Skin epidermis (tissue), 12 donors: ENCODE measurements at regions not wholly inside any gene's neighbourhood (a gene's known extent, or its start where the extent isn't known, plus 50 kb on each side); places are given as distances from the start of the nearest gene placed in this dataset.

Experiments used
- H3K27ac ChIP-seq, 21 experiments: fragments of 200-600 bp; sonication (generic) in 11 of 21; one replicate each; pipeline ENCODE4 v1.5.0; 2020; ENCODE audit warnings: mild to moderate bottlenecking in 3 of 21, inconsistent platforms in 2 of 21, moderate library complexity in 2 of 21
- H3K4me3 ChIP-seq, 7 experiments: fragments of 200-600 bp; sonication (generic) in 2 of 7; one replicate each; pipeline ENCODE4 v1.5.0; 2020; ENCODE audit warnings: inconsistent platforms in 2 of 7, mild to moderate bottlenecking in 2 of 7, moderate library complexity in 1 of 7

DNA sequence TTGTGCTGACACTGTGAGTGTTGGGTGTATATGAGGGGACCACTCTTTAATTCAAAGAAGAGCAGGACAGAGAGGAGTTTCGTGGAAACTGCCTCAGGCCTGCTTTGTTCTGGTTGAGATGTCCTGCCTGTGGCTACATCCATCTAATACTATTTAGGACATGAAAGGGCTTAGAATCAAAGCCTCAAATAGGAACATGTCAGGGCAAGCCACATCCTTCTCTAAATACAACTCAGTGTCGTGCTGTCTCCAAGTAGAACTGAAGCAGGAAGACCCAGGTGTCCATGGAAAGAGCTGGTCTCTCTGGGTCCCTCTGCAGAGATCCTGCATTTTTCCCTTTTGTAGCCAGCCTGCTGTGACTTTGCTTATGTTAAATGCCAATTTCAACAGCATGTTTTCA is 156.2 kb upstream of the UMPS start:
- Histone ChIP-seq H3K4me3 (no peak overlapping the region), H3K27ac (no peak overlapping the region)

DNA sequence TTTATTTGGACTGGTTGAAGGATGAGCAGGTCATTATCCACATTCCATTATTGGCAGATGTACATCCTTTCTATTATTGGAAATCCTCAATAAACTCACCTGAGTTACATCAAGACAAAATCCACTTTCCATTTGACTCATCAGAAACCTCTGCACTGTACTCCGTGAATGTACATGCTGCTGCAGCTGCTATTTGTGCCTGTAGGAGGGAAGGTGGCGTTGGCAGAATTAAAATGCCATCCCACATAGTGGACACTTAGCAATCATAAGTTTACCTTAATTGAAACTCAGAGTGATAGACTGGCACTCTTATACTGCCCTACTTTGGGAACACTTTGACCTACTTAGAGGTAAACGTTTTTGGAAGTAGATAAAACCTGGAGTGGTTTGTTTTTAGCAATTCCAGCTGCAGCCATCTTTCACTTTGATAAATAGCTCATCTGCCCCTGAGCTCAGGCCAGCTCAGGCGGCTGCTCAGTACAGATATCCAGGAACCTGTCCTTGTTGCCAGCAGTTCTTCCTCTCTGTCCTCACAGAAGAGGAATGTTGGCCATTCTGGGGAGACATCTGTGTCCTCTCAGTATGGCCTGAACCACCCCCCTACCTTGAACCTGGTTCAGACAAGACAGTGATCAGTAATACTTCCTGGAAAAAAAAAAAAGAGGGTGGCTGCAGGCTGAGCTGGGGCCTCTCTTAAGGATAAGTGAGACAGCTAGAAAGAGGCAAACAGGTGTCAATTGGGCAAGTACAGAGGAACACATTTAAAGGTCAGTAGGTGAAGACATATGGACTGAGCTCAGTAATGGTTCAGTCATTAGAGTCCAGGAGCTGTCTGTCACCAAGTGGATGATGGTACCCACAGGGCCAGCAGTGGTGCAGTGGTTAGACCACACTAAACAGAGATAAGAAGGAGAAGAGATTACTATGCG is 153.4 kb upstream of the UMPS start:
- no peak overlapping the region for H3K27ac ChIP-seq

DNA sequence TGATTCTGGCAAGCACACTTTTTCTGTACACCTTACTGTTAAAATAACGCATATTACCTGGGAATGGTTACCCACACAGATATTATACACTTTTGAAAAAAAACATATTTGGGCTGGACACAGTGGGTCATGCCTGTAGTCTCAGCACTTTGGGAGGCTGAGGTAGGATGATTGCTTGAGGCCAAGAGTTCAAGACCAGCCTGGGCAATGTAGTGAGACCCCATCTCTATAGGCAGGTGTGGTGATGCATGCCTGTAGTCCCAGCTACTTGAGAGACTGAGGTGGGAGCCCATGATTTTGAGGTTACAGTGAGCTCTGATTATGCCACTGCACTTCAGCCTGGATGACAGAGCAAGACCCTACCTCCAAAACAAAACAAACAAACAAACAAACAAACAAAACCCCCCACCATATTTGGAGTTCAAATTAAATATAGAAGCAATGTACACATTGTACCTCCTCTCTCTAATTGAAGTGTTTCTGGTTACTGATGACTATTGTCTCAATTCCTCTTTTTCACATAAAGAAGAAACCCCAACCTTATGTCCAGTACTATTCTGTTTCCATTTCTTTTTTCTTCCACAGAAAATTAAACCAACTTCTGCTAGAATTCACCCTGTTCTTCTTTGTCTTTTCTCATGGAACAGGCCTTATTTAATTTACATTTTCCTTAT is 152.6 kb upstream of the UMPS start:
- Histone ChIP-seq H3K27ac (no peak overlapping the region), H3K4me3 (no peak overlapping the region)

More for the DNA sequence above, 153.4 kb upstream of the UMPS start:
- no peak overlapping the region for H3K4me3 ChIP-seq

DNA sequence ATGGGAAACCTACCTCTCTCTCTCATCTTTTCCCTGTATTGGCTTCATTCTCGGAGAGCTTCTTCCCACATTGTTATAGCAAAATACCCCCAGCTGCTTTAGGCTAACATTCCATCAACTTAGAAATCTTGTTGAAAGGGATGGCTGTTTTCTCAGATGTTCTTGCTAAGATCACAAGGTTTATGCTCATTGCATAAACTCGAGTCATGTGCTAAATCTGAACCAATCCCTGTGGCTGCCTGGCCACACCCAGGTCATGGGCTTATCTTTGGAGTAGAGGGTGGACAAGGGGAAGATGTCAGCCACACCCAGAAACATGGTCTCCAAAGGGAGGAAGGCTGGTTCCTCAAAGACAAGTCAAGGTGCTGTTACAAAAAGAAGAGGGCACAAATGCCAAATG is 150.6 kb upstream of the UMPS start:
- H3K4me3 ChIP-seq, result no peak overlapping the region
- no peak overlapping the region for H3K27ac ChIP-seq

DNA sequence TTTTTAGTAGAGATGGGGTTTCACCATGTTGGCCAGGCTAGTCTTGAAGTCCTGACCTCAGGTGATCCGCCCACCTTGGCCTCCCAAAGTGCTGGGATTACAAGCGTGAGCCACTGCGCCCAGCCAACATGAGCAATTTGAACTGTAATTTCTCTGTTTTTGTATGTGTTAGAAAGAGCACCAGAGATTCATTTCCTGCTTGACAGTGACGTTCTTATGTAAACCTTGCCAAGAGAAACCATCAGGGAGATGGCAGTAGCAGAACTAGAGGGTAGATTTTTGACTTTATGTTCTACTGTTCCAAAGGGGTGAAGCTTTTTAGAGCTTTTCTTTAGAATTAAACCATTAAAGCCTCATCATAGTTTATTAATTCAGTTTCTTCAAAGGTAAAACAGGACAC is 148.1 kb upstream of the UMPS start:
- no peak overlapping the region for H3K4me3 ChIP-seq
- H3K27ac ChIP-seq, result no peak overlapping the region

DNA sequence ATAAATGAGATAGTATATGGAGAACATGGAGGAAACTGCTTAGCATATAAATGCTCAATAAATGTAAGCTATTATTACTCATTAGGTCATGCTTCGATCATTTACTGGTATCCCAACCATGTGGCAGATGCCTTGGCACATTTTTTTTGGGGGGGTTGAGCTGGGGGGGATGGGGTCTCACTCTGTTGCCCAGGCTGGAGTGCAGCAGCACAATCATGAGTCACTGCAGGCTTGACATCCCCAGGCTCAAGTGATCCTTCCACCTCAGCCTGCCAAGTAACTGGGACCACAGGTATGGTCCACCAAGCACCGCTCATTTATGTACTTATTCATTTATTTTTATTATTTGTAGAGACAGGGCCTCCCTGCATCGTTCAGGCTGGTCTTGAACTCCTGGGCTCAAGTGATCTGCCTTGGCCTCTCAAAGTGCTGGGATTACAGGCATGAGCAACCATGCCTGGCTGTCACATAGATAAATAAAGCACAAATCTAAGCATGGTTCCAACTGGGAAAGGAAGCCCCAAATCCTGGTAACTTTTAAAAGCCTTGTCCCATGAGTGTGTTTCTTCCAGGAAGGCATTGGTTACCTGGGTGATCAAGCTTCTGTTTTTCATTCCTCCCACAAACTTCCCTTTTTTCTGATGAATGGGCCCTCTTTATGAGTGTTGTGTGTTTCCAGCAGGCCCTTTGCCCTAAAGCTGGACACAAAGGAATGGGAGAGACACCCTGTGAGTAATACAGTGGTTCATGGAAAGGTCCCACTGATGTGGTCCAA is 147.4 kb upstream of the UMPS start:
- H3K27ac ChIP-seq, result no peak overlapping the region
- H3K4me3 ChIP-seq, result no peak overlapping the region

DNA sequence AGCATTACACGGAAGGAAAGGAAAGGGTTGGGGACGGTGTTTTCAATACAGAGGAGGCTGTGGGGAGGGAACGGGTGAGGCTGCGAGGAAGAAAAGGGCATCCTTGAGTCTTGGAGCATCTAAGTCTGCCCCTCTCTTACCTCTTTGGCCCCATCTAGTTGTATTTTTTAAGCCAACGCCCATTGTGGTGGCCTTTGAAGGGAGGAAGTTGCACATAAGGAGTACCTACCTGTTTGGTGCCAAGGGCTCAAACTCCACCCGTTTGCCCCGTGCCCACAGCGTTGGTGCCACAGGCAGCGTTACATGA is 146.1 kb upstream of the UMPS start:
- peak overlapping the region; percentile 26 to 46 (median 33) for H3K4me3 ChIP-seq
- H3K27ac ChIP-seq, result peak overlapping the region in 5 of 21 experiments; percentile 4 to 80 (median 29)

DNA sequence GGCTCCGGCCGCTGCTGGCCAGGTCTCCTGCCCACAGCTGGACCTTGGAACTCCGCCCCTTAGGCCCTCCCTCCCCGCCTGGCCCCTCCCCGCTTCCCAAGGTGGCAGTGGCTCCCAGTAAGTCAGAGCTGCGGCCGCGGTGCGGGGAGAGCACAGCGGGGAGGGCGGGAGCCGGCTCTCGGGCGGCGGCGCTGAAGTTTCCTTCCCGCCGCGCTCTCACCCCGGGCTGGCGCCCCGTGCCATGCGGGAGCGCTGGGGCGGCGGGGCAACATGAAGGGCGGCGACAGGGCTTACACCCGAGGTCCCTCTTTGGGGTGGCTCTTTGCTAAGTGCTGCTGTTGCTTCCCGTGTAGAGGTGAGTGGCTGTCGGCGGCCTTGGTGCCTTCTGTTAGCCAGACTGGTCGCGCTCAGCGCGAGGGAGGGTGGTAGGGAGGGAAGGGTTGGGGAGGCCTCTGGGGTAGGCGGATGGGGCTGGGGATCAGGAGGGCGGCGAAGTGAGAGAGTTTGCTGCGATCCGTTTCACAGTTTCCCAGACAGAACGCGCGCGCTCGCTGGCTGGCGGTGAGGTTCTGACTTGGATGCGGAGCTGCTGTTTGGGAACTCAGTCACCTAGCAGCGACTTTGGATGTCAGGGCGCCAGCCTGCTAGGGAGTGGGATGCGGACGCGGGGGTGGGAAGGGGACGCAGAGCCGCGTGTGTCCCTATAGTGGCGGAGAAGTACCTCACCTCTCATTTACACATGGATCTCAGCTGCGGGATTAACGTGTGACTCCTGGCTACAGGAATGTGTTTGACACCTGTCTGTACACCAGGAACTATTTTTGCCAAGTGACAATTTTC is 145.5 kb upstream of the UMPS start:
- H3K4me3 ChIP-seq, result peak overlapping the region; percentile 26 to 46 (median 33)
- H3K27ac ChIP-seq, result peak overlapping the region in 6 of 21 experiments; percentile 4 to 80 (median 24)

DNA sequence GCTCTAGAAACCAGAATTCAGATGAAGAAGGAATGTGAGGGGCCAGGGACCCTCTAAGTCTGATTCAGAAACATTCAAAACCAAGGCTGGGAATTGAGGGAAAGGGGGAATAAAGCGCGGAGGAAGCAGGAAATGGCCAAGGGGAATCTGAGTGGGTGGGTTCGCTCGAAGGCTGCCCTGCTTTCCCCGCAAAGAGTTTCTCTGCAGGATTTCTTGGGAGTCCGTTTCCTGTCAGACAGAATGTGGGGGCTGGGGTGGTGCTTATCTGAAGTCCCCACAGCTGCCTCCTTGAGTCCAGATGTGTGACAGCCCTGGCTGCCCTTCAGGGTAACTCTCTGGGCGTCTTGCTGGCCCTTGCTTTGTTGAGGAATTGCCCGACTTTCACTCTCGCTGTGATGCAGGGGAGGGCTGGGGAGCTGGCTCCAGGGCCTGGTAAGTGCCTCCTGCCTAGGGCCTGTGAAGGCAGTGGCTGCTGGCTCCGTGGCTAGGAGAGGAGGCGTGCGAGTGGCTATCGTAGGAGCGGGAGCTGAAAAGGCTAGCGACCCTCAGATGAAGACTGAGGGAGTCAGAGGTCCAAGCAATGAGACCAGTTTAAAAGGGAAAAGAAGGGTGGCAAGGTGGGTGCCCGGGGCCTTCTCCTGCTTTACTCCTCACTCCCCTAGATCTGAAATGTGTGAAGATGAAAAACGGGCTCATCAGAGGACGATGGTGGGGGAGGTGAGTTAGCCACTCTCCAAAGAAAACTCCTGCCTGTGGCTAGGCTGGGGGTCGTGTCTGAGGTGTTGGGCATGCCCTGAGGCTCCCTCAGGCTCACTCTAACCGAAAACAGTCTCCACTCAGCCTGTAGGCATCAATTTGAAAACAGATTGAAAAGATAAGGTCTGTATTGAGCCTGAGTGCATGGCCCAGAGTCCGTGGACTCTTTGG is 143.9 kb upstream of the UMPS start:
- Histone ChIP-seq H3K27ac (peak overlapping the region in 3 of 21 experiments; percentile 8 to 14 (median 9)), H3K4me3 (no peak overlapping the region)

DNA sequence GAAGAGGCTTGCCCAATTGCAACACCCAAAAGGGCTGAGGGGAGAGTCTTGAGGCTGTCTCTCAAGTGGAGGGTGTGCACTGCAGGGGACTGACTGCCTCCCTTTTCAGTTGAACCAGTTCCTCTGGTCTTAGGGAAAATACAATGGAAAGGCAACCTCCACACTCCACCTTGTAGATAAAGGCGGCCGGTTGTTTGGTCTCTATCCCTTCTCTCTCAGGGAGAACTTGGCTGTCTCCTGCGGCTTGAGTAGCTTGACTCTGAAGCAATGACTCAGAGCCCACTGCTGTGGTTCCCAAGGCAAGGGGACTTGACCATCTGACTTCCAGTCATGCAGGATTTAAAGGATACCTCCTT is 143.2 kb upstream of the UMPS start:
- Histone ChIP-seq H3K4me3 (no peak overlapping the region), H3K27ac (peak overlapping the region in 1 of 21 experiments; percentile 9)

DNA sequence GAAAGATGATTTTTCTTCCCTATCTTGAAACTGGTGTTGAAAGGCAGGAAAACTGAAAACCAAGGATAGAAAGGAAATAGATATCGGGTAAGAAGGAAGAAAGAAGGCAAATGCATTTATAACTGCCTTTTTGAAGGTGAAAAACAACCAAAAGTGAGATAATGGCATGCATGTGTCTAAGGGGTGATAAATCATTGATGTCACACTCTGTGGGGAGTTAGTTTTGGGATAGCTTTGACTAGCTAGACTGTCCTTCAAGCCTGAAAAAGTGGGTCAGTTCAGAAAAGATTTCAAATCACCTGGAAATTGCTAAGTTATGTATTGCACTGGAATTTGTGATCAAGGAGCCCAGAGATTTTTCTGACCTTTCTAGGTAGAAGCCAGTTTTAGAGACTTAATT is 142.2 kb upstream of the UMPS start:
- Histone ChIP-seq H3K27ac (no peak overlapping the region), H3K4me3 (no peak overlapping the region)

DNA sequence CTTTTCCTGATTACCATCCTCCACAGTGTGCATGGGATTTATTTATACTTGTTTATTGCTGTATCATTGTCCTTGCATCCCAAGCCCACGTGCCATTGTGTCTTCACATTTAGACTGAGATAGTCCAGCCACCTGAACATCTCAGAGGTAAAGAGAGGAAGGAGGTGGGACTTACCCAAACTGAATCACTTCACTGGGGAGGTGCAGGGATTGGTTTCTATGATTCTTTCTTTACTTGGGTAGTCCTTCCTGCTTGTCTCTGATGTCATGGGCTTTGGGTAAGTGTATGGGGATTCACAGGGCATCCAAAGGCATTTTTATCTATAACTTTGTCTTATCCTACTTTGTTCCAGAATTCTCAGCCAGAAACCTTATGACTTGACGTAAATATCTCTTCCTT is 141.5 kb upstream of the UMPS start:
- Histone ChIP-seq H3K4me3 (no peak overlapping the region), H3K27ac (no peak overlapping the region)

DNA sequence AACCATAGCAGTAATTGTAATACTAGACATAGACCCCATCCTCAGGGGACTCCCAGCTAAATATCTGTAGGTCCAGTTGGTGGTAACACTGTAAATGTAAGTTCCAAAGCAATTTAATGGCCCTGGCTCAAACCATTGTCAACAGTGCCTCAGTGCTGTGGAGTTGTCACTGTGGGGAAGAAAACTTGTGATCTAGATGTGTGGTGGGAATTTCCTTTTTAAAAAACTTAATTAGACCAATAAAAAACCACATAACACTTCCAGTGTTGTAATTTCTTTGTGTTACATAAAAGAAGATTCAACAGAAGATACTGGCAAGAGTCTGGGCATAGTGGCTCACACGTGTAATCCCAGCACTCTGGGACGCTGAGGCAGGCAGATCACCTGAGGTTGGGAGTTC is 138.6 kb upstream of the UMPS start:
- Histone ChIP-seq H3K27ac (no peak overlapping the region), H3K4me3 (no peak overlapping the region)

DNA sequence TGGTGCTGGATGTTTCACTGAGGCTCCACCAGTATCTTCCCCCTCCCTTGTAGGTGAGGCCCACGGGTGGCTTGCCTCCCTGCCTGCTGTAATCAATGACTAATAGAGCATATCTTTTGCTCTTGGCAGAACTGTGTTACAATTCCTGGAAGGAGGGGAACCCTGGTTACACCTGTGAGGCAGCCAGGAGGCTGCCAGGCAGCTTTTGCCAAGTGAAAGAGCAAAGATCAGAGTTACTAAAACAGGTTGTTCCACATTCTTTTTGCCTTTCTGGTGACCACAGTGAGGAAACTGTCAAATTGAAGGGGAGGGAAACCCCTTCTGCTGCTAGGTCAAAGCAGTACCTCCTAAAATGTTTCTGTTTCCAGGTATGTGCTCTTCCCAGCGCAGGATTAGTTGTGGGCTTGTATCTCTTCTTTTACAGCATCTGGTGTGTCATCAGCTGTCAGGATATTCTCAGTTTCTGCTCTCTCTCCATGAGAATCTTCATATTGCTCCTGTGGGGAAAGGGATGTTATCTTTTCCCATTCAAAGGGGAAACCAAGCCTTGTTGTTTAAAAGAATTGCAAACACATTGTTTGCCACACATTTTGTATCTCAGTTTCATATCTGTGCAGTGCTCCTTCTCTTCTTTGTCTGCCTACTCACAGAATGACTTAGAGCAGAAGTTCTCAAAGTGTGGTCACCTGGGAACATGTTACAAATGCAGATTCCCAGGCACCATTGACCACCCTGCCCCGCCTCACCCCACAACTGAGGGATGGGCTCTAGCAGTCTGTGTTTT is 137.4 kb upstream of the UMPS start:
- no peak overlapping the region for H3K4me3 ChIP-seq
- H3K27ac ChIP-seq, result peak overlapping the region in 1 of 21 experiments; percentile 59

DNA sequence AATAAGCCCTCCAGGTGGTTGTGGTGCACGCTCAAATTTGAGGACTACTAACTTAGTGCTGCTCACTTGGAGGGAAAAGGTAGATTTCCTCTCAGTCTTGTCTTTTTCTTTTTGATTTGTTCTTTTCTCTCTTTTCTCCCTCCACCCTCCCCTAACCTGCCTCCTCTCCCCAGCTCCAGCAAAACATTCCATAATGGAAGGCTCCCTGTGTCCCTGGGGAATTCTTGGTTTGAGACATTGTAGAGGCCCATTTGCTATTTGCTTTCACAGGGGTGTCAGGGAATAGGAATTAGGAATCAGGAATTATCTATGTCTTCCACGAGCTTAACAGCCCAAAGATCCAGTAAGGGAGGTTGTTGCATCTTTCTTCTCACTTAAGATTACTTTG is 136.8 kb upstream of the UMPS start:
- Histone ChIP-seq H3K27ac (peak overlapping the region in 1 of 21 experiments; percentile 59), H3K4me3 (no peak overlapping the region)

DNA sequence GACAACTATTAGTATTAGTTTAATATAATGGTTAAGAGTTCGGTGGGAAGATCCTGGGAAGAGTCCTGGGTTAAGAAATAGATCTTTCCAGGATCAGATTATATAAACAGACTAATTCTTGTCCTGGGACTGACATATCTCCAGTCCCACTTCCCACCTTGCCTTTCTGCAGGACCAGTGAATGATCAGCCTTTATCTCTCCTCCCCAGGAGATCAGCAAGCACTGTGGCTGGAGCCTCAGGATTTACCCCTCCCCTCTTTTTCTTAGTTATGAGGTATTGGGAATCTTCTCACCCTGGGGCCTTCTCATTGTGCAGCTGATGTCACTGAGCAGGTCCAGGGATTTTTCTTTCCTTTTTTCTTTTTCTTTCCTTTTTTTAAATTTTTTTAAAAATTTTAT is 135.7 kb upstream of the UMPS start:
- H3K27ac ChIP-seq, result no peak overlapping the region
- no peak overlapping the region for H3K4me3 ChIP-seq

DNA sequence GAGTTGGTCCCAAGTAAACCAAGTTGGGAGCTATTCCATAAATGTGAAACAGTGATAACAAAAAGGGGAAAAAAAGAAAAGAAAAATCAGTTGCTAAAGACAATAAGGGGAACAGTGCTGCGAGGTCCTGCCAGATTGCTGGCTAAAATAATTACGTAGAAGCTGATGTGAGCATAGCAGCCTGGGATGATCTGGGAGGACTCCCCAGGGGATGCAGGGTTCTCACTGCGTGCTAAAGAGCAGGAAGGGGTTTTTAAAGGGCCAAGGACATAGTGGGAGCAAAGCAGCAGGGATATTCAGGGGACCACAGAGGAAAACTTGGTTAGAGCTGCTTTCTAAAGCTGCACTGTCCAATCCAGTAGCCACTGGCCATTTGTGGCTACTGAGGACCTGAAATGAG is 133.0 kb upstream of the UMPS start:
- Histone ChIP-seq H3K4me3 (no peak overlapping the region), H3K27ac (no peak overlapping the region)

DNA sequence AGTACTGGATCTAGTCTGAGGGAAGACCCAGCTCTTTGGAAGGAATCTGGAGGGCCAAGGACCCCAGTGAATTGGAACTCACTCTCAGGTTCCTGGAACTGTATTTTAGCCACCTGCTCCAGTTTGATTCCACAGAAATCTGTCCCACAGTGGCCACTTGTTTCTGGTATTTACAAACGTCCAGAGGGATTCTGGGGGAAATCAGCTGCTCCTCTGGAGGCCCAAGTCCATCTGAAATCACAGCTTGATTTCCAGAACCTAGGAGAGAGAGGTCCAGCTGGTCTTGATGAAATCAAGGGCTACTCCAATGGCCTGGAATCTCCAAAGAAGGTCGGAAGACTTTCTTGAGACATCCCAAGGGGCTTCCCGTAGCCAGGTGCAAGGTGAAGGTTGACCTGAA is 132.3 kb upstream of the UMPS start:
- Histone ChIP-seq H3K27ac (no peak overlapping the region), H3K4me3 (no peak overlapping the region)
